Activated T-cell treated with anti-CD3 and anti-CD28 coated beads, Interleukin-2, amount 50 U/mL, for 48 hours (primary cell): ENCODE measurements at regions not wholly inside any gene's neighbourhood (a gene's known extent, or its start where the extent isn't known, plus 50 kb on each side); places are given as distances from the start of the nearest gene placed in this dataset.
"Not testable (repeated sequence)": the region's sequence is repeated elsewhere in the genome, so short reads cannot be mapped to it uniquely, and the experiment has no call there.

Experiments
- DNase-seq, 2 experiments: peaks; one replicate each; pipeline ENCODE4 v3.0.0-alpha.2; 2020

- no peak for DNase-seq
Observed at GRCh38 chr6:164692772-164693510, 616.5 kb downstream of the C6orf118 start.

- no peak for DNase-seq
Observed at GRCh38 chr6:164690702-164691500, 618.5 kb downstream of the C6orf118 start.

- no peak for DNase-seq
Observed at GRCh38 chr6:164690241-164690640, 619.2 kb downstream of the C6orf118 start.

GRCh38 chr6:164665328-164665727 is 644.1 kb downstream of the C6orf118 start:
- DNase-seq = no peak

GRCh38 chr6:164663634-164664033 is 645.8 kb downstream of the C6orf118 start:
- no peak for DNase-seq

GRCh38 chr6:164661716-164662115 is 647.7 kb downstream of the C6orf118 start:
- DNase-seq = no peak

GRCh38 chr6:164660781-164661180 is 648.6 kb downstream of the C6orf118 start:
- DNase-seq = no peak

- no peak for DNase-seq
Observed at GRCh38 chr6:164640956-164641355, 668.4 kb downstream of the C6orf118 start.

GRCh38 chr6:164628302-164628931 is 681.0 kb downstream of the C6orf118 start:
- peak in 1 of 2 experiments; percentile 11 for DNase-seq

GRCh38 chr6:164616917-164617524 is 692.4 kb downstream of the C6orf118 start:
- DNase-seq = no peak

- no peak for DNase-seq
Observed at GRCh38 chr6:164612751-164613150, 696.7 kb downstream of the C6orf118 start.

- not testable (repeated sequence) for DNase-seq
Observed at GRCh38 chr6:164610859-164611258, 698.5 kb downstream of the C6orf118 start.

- DNase-seq = not testable (repeated sequence)
Observed at GRCh38 chr6:164602415-164602814, 707.0 kb downstream of the C6orf118 start.

GRCh38 chr6:164581563-164581962 is 727.8 kb downstream of the C6orf118 start:
- DNase-seq = no peak

- no peak for DNase-seq
Observed at GRCh38 chr6:164579035-164579434, 730.4 kb downstream of the C6orf118 start.

GRCh38 chr6:164578616-164579015 is 730.8 kb downstream of the C6orf118 start:
- no peak for DNase-seq

- DNase-seq = no peak
Observed at GRCh38 chr6:164570801-164571200, 738.6 kb downstream of the C6orf118 start.

GRCh38 chr6:164569509-164569908 is 739.9 kb downstream of the C6orf118 start:
- no peak for DNase-seq

- DNase-seq = no peak
Observed at GRCh38 chr6:164563924-164564323, 745.5 kb downstream of the C6orf118 start.

GRCh38 chr6:164561656-164562055 is 747.7 kb downstream of the C6orf118 start:
- no peak for DNase-seq

GRCh38 chr6:164554700-164555476 is 754.5 kb downstream of the C6orf118 start:
- DNase-seq = no peak

- DNase-seq = no peak
Observed at GRCh38 chr6:164554226-164554625, 755.2 kb downstream of the C6orf118 start.
